HFF-Myc (cell line): ENCODE measurements at regions not wholly inside any gene's neighbourhood (a gene's known extent, or its start where the extent isn't known, plus 50 kb on each side); places are given as distances from the start of the nearest gene placed in this dataset.

Experiments
- DNase-seq: peaks from one replicate; pipeline ENCODE4 v3.0.0-alpha.2; 2011; ENCODE audit warnings: low read depth; ENCODE audit errors: extremely low read depth
- H3K4me3 ChIP-seq: replicated peaks from 2 replicates; pipeline ENCODE4 v1.5.1; 2011; ENCODE audit warnings: low read depth, mild to moderate bottlenecking, control low read depth, low read length
- CTCF ChIP-seq: IDR thresholded peaks from 2 replicates; pipeline ENCODE4 v1.5.1; 2012; ENCODE audit warnings: mild to moderate bottlenecking, low read depth, low read length, control low read depth; ENCODE audit errors: missing control alignments

GRCh38 chr4:43781125-43781524 lies 667.5 kb downstream of the KCTD8 start:
- H3K4me3 ChIP-seq: no peak overlapping the region
- TF ChIP-seq CTCF: no peak
- no peak for DNase-seq

- DNase-seq: no peak
- H3K4me3 ChIP-seq: no peak overlapping the region
- TF ChIP-seq CTCF: no peak
Measured at GRCh38 chr4:43782391-43782790, 666.2 kb downstream of the KCTD8 start.

GRCh38 chr4:43816116-43816515 lies 632.5 kb downstream of the KCTD8 start:
- no peak for TF ChIP-seq CTCF

GRCh38 chr4:43822621-43823020 lies 626.0 kb downstream of the KCTD8 start:
- no peak overlapping the region for H3K4me3 ChIP-seq
- no peak for TF ChIP-seq CTCF
- DNase-seq: no peak

More at GRCh38 chr4:43816116-43816515, 632.5 kb downstream of the KCTD8 start:
- DNase-seq: no peak
- no peak overlapping the region for H3K4me3 ChIP-seq

GRCh38 chr4:43835869-43836268 lies 612.7 kb downstream of the KCTD8 start:
- no peak overlapping the region for H3K4me3 ChIP-seq
- no peak for TF ChIP-seq CTCF
- DNase-seq: no peak

- TF ChIP-seq CTCF: no peak
- H3K4me3 ChIP-seq: no peak overlapping the region
- DNase-seq: no peak
Measured at GRCh38 chr4:43837171-43837570, 611.4 kb downstream of the KCTD8 start.

GRCh38 chr4:43837604-43838003 lies 611.0 kb downstream of the KCTD8 start:
- no peak overlapping the region for H3K4me3 ChIP-seq
- no peak for TF ChIP-seq CTCF
- DNase-seq: no peak
